ENCODE measurements at regions not wholly inside any gene's neighbourhood (a gene's known extent, or its start where the extent isn't known, plus 50 kb on each side); places are given as distances from the start of the nearest gene placed in this dataset.

DNA sequence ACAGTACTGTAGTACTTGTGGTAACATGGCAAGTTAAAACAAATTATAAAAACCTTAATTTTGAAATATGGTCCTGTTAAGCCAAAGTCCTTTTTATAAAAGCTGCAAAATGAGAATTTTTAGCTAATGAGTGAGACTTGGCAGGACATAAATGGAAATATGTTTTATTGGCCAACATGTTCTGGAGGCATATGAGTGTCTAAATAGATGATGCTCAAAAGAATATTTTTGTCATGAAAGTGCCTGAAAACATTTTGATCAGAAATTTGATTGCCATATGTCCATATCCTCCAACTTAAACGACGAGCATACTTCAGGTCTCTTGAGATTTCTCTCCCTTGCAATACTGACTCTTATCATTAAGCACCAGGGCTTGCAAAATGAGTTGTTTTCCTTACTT, 972.6 kb downstream of the TMTC2 start:
- TF ChIP-seq, protein P1, sequence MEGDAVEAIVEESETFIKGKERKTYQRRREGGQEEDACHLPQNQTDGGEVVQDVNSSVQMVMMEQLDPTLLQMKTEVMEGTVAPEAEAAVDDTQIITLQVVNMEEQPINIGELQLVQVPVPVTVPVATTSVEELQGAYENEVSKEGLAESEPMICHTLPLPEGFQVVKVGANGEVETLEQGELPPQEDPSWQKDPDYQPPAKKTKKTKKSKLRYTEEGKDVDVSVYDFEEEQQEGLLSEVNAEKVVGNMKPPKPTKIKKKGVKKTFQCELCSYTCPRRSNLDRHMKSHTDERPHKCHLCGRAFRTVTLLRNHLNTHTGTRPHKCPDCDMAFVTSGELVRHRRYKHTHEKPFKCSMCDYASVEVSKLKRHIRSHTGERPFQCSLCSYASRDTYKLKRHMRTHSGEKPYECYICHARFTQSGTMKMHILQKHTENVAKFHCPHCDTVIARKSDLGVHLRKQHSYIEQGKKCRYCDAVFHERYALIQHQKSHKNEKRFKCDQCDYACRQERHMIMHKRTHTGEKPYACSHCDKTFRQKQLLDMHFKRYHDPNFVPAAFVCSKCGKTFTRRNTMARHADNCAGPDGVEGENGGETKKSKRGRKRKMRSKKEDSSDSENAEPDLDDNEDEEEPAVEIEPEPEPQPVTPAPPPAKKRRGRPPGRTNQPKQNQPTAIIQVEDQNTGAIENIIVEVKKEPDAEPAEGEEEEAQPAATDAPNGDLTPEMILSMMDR (IDR thresholded peaks at IDR 0.05; ENCODE audit: insufficient read depth, low read depth, low read length), result no peak
- TF ChIP-seq EZH2 (IDR thresholded peaks at IDR 0.05; ENCODE audit: insufficient read depth, low read length), result no peak

Data from astrocyte (in vitro differentiated cells and primary cell).